GM19043 (cell line): ENCODE measurements at regions not wholly inside any gene's neighbourhood (a gene's known extent, or its start where the extent isn't known, plus 50 kb on each side); places are given as distances from the start of the nearest gene placed in this dataset.
"Not testable (repeated sequence)": the region's sequence is repeated elsewhere in the genome, so short reads cannot be mapped to it uniquely, and the experiment has no call there.

Experiments
- ATAC-seq: cut with Tn5 transposase; IDR thresholded peaks from one replicate; pipeline ENCODE4 v1.9.1; 2021; ENCODE audit warnings: low read depth; ENCODE audit not compliant: unreplicated experiment

DNA sequence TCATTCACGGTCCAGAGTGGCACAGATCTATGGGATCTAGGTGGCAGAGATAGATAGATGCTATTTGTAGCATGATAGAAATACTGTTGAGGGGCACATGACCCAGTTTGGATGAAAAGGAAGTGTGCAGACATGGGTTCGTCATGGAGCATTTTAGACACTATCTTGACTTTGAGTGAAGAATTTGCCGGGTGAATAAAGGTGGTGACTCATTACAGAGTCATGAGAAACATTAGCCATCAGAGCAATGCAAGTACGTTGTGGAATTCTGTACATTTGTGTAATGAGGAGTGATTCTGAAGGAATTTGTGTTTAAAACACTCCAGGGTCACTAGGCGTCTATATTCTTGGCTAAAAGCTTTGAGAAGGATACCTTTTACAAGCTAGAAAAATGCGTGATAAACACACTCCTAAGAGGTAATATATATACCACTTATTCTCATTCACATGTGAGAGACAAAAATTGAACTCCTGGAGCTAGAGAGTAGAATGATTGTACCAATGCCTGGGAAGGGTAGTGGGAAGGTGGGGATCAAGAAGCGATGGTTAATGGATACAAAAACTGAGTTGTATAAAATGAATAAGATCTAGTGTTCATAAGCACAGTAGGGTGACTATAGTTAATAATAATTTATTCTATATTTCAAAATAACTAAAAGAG, 593.7 kb upstream of the LUZP2 start:
- no peak for ATAC-seq

DNA sequence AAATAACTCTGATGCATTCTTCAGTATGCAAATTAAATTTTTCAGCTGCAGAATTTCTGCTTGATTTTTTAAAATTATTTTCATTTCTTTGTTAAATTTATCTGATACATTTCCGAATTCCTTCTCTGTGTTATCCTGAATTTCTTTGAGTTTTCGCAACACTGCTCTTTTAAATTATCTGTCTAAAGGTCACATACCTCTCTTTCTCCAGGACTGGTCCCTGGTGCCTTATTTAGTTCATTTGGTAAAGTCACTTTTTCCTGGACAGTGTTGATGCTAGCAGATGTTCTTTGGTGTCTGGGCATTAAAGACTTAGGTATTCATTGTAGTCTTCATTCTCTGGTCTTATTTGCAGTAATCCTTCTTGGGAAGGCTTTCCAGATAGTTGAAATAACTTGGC, 577.4 kb upstream of the LUZP2 start:
- ATAC-seq: no peak

DNA sequence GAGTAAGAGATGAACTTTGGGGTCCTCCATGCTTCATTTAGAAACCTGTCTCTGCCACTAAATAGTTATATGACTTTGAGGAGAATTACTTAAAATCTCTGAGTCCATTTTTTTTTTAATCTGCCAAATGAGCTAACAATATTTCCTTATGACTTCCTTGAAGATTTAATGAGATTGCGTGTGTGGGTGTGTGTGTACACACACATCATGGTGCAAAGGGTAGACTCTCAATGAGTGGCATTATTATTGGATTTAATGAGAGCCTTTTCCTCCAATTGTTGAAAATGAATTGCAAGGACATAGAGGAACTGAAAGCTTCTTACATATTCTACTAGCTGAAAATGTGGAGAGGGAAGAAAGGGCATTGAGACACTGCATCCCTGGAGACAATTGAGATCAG, 573.5 kb upstream of the LUZP2 start:
- no peak for ATAC-seq

DNA sequence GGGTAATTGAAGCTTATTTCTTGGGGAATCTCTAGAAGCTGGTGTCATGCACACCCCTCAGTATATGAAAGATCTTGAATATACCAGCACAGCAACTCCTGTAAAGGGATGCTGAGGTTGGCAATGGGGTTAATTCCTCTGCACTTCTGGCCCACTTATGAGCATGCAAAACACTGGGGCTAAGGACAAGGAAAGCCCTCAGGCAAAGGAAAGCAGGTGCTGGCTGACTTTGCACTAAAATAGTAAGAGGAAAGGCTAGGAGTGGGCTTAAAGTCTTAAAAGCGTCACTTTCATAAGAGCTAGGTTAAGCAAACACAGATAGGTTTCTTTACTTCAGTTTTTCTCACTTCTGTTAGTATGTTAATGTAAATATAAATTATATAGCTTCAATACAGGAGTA, 572.6 kb upstream of the LUZP2 start:
- ATAC-seq: no peak

DNA sequence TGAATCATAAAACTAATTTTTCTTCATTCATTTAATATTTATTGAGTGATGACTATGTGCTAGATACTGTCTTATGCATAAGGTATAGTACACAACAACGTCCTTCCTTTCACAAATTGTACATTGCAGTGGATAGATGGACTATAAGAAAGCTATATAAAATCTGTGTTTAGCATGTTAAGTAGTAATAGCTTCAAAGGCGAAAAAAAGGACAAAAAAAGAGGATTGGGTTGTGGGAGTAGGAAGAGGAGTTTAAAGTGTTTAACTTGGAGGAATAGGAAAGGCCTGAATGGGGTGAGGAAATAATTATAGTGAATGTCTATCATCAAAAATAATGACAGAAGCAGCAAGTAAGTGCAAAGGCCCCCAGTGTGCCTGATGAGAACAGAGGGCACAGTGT, 565.4 kb upstream of the LUZP2 start:
- no peak for ATAC-seq

DNA sequence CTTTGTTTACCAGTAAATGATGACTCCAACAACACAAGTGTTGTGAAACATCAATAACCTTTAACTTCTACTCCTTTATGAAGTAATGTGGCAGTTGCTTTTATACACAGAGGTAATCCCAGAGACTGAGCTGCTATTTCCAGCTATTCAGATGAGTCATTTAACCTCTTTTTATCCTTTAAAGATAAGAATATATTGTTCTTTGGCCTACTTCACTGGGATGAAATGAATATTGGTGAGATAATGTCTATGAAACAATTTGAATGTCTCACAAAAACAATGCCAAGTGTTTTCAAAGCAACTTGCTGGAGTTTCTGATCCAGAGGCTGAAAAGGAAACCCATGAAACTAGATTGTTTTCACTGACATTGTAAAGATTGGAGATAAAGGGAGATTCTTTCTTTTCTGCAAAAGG, 564.4 kb upstream of the LUZP2 start:
- no peak for ATAC-seq

DNA sequence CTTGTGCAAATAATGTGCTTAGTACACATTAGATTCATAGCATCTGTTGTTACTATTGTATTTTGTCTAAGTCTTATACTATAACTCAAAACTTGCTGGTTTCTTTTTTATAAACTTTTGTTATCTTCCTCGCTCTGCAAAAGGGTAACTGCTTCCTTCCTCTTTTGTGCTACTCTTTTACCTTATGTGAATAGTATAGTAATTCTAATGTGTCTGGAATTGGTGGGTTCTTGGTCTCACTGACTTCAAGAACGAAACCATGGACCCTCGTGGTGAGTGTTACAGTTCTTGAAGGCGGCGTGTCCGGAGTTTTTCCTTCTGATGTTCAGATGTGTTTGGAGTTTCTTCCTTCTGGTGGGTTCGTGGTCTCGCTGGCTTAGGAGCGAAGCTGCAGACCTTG, 563.1 kb upstream of the LUZP2 start:
- no peak for ATAC-seq

DNA sequence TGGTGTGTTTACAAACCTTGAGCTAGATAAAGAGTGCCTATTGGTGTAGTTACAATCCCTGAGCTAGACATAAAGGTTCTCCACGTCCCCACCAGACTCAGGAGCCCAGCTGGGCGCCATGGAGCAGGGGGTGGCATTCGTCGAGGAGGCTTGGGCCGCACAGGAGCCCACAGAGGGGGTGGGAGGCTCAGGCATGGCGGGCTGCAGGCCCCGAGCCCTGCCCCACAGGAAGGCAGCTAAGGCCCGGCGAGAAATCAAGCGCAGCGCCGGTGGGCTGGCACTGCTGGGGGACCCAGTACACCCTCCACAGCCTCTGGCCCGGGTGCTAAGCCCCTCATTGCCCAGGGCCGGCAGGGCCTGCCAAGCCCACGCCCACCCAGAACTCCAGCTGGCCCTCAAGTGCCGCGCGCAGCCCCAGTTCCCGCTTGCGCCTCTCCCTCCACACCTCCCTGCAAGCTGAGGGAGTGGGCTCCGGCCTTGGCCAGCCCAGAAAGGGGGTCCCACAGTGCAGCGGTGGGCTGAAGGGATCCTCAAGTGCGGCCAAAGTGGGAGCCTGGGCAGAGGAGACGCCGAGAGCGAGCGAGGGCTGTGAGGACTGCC, 562.1 kb upstream of the LUZP2 start:
- not testable (repeated sequence) for ATAC-seq

DNA sequence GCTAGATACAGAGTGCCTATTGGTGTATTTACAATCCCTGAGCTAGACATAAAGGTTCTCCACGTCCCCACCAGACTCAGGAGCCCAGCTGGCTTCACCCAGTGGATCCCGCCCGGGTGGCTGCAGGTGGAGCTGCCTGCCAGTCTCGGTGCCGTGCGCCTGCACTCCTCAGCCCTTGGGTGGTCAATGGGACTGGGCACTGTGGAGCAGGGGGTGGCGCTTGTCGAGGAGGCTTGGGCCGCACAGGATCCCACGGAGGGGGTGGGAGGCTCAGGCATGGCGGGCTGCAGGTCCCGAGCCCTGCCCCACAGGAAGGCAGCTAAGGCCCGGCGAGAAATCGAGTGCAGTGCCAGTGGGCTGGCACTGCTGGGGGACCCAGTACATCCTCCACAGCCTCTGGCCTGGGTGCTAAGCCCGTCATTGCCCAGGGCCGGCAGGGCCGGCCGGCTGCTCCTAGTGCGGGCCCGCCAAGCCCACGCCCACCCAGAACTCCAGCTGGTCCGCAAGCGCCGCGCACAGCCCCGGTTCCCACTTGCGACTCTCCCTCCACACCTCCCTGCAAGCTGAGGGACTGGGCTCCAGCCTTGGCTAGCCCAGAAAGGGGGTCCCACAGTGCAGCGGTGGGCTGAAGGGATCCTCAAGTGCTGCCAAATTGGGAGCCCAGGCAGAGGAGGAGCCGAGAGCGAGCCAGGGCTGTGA, 554.6 kb upstream of the LUZP2 start:
- not testable (repeated sequence) for ATAC-seq

DNA sequence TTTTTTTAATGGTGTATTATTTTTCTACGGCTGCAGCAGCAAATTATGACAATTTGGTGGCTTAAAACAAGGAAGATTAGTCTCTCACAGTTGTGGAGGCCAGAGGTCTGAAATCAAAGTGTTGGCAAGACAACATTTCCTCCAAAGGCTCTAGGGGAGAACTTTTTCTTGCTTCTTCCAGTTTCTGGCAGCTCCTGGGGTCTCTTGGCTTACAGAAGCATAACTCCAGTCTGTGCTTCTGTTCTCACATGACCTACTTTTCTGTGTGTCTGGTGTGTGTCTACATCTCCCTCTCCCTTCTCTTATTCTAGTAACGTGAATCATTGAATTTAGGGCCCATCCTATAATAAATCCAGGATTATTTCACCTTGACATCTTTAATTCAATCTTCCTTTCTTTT, 551.9 kb upstream of the LUZP2 start:
- ATAC-seq: no peak

DNA sequence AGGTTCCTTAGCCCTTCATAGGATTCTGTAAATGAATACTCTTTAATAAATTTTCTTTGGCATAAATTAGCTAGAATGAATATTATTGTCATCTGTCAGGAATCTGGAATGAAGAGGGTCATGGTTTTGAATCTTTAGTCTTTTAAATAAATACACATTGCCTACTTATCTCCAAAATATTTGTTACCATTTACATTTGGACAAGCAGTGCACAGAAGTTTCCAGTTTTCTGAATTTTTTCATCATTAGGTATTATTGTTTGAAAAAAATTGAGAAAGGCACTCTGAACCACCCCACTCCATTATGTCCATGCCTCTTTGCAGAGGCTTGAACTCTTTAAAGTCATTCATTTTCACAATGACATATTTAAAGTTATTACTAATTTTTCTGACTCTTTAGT, 549.0 kb upstream of the LUZP2 start:
- ATAC-seq: no peak

DNA sequence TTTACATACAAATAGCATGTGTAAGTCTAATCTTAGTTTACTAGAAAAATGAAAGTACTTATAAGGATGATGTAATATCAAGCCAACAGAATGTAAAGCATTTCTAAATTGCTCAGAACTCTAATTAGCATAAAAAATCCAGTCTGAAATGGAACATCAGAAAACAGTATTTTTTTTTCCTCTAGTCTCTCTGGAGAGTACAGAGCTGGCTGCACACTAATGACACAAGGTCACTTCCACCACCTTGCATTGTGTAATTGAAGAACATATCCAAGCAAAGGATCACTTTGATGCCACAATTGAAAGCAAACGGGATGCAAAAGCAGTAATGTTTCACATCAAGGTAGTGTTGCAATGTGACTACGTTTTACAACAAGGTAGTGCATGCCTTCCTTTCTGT, 548.0 kb upstream of the LUZP2 start:
- no peak for ATAC-seq

DNA sequence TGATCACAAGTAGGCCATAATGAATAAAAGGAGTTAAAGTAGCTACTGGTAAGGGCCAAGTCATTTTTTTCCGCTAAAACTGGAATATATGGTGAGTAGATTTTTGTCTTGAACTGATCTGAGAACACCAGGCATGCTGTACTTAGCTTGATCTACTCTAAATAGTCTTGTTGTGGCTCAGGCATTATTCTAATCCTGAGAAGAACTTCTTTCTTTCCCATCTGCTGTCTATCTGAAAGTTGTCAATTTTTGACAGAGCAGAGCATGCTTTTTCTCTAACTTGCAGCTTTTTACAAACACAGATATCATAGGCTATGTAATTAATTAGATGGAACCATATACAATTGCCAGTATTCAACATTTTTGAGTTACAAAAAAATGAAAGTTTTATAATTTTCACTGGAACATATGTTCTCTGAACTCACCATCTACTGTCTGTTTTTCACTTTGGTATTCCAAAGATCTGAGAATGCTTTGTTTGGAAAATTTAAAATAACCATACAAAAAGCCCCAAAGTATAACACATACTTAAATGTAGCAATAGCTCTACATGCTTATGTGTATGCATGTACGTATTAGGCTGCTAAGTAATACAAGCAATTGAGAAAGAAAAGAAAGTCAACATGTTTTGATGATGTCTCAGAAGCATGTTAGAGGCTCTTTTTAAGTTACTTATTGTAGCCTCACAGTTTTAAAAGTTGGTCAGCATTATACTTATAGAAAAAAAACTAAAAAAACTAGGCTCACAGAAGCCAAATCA, 542.7 kb upstream of the LUZP2 start:
- no peak for ATAC-seq

DNA sequence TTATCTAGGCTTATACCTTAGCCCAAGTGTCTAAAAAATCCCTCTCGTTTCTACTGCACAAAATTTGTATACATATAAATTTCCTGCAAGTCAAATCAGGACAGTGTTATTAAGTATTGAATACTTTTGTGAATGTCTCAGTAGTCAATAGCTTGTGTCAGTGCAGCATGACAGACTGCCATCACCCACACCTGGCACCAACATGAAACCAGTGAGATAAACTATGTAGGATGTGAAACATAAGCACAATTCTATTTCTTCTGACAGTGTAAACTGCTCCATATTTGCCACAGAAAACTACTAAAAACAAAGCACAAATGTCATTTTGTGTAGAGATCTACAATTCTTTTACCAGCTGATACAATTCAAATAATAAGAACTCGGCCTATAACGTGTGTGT, 542.1 kb upstream of the LUZP2 start:
- no peak for ATAC-seq

DNA sequence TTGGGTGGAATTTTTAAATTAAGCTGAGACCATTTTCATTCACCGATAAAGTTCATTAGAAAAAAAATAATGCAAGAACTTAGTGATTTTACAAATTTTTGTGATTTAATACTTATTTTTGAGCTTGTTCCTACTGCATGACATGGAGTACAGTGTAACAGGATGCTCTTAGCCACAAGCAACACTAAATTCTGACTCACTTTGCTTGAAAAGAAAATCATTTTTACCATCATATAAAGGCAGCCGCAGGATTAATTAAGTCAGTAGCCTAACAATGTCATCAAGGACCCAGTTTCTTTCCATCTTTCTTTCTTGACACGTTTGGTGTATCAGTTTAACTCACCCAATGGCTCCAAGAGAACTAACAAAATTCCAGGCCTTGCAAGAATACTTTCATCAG, 540.3 kb upstream of the LUZP2 start:
- no peak for ATAC-seq

DNA sequence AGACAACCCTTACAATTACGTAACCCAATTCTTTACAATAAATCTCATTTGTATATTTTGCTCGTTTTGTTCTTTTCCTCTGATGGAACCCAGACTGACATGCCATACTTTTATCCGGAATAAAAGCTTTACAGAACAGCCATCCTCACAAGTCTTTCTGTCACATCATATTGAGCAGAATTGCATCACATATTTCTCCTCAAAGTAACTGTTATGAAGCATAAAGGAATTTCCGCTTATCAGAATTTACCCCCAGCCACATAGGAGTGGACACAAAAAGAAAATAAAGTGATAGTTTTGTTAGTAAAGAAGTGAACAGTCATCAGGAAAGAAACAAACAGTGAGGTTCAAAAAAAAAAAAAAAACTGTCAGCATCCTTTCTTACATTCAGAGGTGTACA, 539.5 kb upstream of the LUZP2 start:
- no peak for ATAC-seq

DNA sequence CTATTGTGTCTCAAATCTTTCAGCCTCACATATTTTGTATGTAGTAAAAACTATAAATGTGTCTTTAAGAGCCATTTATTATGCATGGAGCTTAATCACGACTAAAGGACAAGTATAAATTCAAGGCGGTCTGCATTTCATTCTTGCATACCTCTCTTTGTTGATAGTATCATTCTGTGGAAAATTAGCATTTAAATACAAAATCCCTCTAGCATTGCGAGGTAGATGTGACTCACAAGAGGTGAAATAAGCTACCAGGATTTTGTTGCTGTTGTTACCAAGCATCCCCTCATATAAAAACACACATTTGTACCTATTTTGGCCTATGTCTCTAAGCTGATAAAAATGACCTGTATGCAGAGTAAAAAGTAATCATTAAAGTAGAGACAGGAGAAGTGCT, 537.4 kb upstream of the LUZP2 start:
- ATAC-seq: no peak

DNA sequence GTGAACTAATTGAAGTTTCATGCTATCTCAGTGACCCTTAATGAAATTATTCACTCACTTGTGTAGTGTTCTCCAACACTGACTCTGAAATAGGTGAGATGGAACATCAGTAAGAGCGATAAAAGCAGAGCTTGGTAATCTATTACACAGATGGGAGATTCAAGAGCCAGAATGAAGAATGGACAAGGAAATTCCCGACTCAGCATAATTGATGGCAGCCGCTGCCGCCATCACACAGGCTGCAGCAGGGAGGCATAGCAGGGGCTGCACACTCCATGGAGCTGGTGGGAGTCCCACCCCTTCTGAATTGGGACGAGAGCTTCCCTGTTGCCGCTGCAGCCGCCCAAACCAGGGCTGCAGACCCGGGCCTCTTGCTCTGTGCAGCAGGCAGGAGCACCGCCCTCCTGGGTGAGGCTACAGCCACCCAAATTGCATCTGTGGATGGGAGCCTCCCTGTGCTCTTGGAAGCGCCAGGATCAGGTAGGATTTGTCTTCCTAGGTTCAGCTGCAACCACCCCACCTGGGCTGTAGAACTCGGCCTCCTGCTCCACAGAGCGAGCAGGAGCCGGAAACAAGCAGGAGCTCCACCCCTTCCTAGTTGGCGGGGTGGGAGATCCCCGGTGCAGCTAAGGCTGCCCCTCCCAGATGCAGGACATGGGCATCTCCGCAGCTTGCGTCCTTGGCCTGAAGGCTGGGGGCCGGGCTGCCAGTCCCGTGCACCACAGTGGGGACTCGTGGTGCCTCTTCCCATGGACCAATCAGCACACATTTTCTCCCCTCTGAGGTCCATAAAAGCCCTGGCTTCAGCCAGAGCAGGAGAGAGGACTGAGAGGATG, 535.1 kb upstream of the LUZP2 start:
- no peak for ATAC-seq

DNA sequence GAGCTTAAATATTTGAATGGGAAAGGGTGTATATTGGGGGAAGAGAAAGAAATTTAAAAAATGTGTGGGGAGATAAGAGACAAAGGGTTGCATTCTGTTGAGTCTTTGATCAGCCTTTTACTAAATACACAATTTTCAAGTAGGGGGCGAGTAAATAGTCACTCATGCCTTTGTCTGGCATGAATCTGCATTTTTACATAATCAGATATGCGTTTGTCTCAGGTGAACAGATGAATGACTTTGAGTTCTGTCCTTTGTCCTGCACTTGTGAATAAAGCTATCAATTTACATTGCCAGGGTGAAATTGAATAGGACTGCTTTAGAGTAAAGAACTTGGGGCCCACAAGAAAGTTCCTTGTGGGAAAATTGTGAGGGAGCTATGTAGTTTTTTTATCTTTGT, 523.6 kb upstream of the LUZP2 start:
- no peak for ATAC-seq

DNA sequence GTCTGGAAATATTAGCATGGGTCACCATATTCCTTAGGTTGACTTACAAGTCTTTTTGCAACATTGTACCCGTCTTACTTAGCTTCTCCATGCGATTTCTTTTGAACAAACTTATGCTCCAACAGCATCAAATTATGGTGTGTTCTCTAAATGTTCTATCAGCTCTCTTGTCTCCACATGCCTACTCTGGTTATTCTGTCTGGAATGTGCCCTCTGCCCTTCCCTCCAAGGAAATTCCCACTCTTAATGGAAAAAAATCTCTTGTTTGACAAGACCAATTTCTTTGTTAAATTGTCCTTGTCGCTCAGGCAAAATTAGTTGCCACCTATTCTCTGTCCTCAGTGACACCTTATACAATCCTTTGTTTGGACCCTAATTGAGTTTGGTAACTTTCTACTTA, 522.8 kb upstream of the LUZP2 start:
- no peak for ATAC-seq

DNA sequence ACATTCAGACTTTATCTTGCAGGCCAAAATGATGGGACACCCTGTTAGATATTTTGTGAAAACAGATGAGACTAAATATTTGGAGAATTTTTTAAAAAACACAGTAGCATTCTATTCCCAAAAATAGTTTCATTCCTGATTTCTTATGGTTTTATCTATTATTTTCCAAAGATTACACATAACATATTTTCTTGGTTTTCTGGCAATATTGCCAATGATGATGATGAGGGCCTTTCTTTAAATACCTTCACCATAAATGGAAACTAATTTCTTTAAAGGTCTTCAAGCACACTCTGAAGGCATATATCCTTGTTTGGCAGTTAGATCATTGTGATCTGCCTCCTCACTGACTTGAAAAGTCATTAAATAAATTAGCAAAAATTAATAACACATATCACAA, 522.3 kb upstream of the LUZP2 start:
- no peak for ATAC-seq
